Retina (tissue), 1 donor: ENCODE measurements at regions not wholly inside any gene's neighbourhood (a gene's known extent, or its start where the extent isn't known, plus 50 kb on each side); places are given as distances from the start of the nearest gene placed in this dataset.

Experiments used
- DNase-seq: peaks from one replicate; pipeline ENCODE4 v3.0.0-alpha.2; 2016

DNA sequence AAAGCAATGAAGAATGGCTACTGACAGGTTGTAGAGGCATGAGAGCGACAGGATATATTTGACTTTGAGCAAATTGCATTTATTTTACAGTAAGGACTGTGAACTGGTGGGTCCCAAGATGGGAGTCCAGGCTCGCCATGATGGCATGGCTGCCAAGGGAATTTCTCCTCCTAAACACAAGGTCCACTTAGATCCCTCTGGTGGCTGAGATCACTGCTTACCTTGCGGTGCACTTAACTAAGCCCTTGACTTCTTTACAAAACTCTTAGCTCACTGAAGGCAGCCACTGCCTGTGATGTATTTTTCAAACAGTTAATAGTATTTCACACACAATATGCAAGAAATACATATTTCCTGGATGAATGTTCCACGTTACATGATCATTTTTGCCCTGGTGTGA is 50.3 kb upstream of the SORBS2 start:
- DNase-seq, result no peak

DNA sequence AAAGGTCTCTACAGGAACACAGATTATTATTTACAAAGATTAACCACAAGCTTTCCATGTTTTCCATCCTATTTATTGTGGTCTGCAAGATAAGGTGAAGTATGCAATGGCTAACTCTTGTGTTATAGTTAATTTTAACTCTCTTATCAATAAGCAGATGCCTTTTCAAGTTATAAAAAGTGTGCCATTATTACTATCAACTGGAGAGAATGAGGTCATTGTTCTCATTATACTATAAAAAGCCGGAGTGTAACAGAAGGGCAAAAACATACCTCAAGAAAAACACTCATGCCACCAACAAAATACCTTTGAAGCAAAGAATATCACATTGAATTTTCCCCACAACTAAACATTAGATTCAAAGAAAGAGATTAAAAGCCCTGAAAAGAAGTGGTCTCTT is 52.0 kb upstream of the SORBS2 start:
- DNase-seq, result no peak

DNA sequence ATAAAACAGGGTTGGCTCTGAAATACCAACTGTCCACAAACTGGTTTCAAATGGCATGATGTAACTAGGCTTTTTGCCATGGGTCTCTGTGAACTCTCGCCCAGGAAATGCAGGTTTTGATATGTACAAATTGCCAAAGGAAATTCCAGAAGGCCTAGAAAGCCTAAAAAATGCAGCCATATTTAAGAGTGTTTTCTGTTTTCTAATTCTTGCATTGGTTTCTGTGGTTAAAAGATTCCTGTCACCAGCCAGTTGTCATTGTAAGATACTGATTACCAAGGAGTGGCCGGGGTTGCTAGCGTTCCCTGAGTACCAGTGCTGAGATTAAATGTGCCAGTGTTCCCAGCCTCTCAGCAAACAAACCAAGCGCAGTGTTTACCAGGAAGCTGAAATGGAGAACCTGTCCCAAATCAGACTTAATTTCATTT is 53.9 kb upstream of the SORBS2 start:
- DNase-seq, result no peak

DNA sequence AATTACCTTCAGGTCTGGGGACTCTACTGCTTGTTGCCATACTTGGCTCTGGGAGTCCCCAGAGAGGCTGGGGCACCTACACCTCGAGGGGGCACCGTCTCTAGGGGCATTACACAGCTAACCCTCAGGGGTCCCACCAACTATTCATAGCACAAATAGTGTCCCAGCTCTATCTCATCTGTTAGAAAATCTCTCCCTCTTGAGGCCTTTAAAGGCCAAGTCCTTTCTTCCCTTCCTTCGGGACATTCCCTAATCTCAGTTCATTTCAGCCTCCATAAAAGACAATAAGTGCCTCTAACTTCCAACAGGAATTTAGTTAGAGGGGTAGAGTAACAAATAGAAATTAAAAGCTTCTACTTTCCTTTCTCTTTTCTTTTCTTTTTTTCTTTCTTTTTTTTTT is 55.8 kb upstream of the SORBS2 start:
- no peak for DNase-seq

DNA sequence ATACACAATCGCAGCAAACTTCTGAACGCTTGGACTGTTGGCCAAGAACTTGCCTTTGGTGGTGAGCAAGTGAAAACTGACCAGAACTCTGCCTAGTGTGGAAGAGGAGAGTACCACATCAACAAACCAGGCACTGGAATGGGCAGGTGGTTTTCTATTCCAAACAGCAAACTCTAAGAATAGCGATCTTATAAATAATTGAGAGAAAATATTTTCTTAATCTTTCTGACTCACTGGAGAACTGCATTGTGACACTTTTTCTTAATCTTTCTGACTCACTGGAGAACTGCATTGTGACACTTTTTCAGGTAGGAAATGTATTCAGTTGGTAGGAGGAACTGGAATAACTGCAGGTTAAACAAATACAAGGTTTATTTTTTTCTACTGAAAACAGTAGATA is 57.0 kb upstream of the SORBS2 start:
- DNase-seq, result no peak

DNA sequence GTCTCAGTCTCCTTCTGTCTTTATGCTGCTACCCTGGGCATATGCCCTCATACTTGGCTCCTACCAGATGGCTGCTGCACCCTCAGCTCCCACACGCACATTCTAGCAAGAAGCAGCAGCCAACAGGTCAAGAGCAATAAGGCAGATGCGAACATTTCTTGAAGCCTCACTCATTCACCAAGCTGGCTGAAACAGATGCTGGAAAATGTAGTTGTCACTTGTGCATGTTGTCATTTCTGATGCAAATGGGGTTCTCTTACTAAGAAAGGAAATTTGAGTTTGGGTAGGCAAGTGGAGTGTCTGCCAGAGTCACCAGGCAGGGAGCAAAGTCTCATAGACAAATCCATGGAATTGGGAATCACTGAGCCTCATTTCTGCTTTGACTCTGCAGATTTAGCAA is 57.4 kb upstream of the SORBS2 start:
- no peak for DNase-seq

DNA sequence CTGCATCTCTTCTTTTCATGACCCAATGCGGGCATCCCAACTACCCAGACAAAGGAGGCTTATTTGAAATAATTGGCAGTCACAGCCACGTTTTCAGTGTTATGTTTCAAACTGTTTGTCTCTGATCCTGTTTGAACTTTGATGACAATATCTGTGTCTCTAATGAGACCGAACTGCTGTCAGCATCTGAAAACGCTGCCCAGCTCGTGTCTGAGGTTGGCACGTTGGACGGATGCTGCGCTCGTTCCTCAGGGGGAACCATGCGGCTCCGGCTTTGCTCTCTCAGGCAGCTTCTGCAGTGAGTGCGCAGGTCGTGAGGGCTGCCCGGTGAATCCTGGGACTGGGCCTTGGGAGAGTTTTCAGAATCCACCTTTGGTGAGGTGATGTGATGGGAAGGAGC is 58.4 kb upstream of the SORBS2 start:
- DNase-seq, result peak; percentile 56

DNA sequence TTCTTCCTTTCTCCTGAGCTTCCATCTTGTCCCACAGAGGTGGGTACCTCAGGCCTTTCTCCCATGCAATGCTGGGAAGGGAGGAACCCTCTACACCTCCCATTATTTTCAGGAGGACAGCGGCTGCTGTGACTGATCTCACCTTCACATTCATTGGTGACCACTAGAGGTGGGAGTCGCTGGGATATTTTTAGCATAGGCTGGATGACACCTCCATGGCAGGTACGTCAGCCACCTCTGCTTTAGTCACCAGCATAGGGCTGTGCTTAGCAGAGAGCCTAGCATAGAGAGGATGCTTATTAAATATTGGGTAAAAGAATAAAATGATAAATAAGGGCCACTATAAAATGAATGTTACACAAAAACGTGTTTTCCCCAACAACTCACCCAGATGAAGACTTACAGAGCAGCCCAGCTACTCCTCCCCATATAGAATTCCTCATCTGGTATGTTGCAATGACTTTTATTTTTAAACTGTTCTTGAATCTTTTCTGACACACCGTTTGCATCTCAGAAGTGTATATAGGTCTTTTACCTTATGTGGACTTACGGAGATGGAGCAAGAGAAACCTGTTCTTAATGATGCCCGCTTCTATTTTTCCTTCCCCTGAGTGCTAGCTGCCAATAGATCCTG is 60.9 kb upstream of the SORBS2 start:
- no peak for DNase-seq

DNA sequence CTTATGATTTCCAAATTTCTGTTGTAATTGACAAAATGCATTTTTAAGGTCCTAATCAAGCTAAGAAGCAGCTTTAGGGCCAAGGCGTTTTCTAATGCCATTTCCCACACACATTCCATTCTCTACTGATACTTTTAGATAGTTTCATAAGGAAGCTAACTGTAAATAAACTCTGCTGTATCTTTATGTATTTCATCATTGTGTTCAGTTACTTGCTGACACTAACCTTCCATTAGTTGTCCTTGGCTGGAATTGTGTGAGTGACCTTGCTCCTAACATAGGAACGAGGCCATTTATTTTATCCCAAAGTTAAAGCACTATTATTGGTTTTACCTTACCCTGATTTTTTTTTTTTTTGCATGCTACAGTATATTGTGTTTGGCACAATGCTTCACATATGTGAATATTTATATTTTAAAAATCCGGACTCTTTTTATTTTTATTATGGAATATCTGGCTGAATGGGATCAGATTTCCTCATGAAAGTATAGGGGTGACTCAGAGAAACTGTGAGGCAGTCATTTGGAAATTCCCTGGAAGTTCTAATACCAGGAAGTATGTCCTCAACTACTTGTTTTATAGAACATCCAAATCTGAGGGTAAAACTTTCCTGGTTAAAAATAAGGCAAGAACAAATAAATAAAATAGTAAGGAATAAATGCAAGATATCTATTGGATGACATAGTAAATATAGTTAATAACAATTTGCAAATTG is 62.7 kb upstream of the SORBS2 start:
- DNase-seq, result no peak

DNA sequence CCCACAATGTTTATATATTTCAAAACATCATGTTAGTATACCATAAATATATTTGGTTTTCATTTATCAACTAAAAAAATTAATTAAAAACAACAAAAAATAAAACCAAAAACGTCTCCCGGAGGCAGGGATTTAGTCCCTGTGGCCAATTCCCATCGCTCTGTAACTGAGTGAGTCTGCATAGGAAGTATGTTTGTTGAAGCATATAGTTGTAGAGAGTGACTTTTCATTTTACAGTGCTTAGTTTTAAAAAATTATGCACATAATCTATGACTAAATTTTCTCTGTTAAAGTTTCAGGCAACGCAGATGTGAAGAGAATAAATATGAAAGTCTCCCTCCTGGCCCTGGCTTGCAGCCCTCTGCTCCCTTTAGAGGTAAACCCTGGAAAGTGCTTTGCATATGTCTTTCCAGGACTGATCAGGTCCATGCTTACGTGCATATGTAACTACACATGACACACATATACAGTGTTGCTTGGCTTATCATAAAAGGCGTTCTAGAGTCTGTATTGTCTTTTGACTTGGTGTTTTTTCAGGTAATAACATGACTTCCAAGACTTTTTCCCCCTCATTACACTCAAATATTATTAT is 63.4 kb upstream of the SORBS2 start:
- no peak for DNase-seq

DNA sequence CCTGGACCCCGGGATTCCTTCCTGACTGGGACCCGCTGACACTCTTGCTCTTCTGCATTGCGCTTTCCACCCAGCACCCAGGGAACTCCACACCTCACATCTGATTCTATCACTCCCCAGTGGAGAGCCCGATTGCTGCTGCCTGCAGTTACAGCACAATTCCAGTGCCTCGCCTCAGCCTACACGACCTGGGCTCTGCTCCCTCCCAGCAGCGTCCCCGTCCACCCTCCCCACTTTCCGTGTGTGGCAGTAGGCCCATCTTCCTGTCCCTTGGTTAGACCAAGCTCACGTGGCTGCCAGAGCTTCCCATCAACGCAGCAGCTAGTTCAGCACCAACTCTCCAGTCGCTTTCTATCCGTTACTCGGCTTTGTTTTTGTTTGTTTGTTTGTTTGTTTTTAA is 66.6 kb upstream of the SORBS2 start:
- no peak for DNase-seq

DNA sequence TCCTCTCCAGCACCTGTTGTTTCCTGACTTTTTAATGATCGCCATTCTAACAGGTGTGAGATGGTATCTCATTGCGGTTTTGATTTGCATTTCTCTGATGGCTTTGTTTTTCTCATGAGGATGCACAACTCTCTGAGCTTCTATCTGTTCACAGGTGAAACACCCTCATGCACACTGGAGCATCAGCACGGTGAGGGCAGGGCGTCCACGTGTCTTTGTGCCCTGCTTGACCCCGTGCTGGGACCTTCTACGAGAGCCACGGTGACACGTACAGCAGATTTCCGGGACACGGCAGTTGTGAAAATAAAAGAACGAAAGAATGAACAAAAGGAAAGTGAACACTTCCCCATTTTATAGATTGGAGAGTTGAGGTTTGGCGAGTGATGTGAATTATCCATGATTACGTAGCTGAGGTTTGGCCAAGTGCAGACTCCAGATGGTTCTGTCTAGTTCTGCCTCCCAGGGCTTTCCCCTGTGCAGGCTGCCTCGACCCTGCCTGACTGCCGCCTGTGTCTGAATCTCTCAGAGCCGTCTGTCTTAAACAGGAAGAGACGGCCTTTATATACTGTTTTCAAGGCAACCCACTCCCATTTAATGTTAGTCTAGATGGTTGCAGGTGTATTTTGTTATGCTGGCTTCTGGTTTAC is 67.8 kb upstream of the SORBS2 start:
- DNase-seq, result no peak

DNA sequence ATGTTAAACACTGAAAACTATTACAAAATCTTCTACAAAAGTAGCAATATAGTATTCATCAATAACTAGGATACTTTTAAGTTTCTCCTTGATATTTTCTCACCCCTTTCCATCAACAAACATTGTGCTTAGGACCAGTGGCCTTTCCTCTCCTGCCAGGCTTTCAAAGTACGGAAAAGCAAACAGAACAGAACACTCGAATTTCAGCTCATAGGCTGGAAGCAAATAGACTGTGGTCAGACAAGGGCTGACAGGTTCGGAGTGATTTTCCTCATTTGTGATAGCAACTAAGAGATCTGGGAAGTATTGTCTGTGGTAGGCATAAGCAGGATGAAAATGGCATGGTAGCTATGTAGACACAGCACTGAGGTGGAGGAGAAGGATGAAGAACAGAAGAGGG is 68.6 kb upstream of the SORBS2 start:
- DNase-seq, result no peak

DNA sequence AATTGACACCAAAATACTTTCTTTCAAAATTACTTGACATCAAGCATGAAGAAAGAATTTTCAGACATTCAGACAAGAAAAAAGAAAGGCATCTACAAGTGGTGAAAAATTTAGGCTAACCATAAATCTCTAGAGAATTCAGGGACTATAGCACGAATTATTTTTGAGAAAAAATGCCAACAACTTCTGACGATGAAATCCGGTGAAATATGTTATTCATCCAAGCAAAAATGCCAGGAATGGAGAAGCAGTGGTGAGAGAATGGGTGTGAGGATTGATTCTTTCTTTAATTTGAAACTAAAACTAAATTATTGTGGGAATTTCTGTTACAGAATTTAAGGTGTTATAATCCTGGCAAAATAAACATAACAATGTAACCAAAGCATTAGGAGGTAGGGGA is 69.4 kb upstream of the SORBS2 start:
- DNase-seq, result no peak

DNA sequence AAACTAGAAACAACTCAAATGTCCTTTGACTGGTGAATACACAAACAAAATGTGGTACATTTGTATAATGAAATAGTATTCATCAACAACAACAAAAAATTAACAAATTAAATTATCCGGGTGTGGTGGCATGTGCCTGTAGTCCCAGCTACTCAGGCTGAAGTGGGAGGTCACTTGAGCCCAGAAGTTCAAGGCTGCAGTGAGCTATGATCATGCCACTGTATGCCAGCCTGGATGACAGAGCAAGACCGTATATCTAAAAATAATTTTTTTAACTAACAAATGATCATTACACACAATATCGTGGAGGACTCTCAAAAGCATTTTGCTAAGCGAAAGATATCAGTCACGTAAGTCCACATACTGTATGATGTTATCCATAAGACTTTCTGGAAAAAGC is 71.6 kb upstream of the SORBS2 start:
- DNase-seq, result no peak

DNA sequence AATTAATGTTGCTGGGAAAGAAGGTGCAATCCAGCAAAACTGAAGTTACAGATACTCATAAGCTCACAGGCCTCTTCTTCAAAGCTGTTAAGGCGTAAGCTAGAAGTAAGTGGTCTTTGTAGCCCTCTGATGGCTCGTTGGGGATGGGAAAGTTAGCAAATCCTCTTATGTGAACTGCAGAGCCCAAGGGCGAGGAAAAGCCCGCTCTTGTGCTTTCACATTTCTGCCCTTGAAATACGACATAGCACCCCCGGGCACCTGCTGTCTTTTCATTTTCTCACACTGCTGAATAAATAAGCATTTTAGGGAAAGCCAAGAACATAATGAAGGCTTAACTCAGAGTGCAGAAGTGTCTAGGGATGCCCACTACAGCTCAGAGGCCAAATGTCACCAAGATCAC is 73.1 kb upstream of the SORBS2 start:
- no peak for DNase-seq

DNA sequence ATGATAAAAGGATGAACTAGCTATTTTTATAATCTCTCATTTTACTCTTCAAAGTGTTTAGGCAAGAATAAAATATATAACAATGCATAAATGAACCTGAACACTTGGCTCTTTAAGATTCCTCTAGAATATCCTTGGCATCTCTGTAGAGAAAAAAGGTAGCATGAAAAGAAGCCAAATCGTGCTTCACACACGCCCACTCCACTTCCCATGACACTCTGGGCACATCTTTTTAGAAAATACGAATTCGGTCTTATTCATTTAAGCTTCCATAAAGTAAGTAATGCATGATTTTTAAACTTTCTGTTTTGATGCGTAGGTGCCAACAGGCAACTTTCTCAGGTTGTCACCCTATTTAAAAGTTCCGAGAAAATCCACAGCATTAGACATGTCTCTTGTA is 73.6 kb upstream of the SORBS2 start:
- DNase-seq, result no peak

DNA sequence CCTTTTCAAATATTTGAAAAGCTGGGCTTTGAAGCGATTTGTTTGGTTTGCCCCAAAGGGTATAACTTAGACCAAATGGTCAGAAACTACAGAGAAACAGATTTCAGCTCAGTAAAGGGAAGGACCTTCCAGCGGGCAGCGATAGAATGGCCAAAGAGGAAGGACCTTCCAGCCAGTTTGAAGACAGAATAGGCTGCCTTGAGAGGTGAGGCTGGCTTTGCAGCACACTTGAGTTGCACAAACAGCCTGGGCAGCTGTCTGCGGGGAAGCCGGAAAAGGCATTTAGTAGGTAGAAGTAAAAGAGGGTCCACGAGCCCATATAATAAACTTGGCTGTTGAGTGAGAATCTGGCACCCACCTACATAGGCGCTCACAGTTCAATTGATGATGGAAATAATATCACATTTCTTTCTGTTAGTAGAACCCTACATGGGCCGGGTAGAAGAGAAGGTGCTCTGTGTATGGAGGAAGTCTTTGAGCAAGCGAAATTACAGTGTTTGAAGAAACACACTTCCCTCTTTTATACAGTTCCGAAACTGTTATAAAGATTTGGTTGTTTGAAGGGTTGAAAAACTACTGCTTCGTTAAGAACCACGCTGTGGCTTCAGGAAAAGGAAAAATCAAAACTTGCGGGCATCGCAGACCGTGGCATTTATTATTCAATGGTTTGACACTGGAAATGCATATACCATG is 75.0 kb upstream of the SORBS2 start:
- no peak for DNase-seq

DNA sequence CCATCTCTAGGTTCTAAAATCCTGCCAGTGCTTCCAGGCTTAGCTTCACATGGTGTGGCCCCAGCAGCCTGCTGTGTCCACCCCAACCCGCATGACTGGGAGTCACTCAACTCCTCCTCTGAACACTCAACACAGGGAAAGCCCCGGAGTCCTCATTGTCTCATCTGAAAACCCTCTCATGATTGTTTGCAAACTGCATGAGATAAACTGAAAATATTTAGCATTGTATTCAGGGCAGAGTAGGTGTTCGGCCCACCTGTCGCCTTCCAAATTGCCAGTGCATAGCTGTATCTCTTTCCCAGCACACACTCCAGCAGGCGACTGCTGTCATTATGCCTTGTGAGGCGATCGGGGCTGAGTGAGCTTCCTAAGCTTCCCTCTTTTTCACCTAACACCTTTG is 76.7 kb upstream of the SORBS2 start:
- no peak for DNase-seq

DNA sequence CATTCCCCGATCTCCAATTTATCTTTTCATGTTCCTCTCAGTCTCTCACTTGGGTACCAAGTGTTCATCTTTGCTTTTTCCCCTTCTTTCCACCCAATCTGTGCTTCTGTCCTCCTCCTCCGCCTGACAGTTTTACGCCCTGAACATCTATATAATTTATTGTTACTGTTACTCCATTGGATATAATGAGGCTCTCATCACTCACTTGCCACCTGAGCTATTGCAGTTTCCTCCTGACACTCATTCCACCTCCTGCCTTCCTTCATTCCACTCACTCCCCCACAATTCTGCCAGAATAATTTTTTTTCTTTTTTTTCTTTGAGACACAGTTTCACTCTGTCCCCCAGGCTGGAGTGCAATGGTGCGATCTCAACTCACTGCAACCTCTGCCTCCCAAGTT is 77.6 kb upstream of the SORBS2 start:
- no peak for DNase-seq

DNA sequence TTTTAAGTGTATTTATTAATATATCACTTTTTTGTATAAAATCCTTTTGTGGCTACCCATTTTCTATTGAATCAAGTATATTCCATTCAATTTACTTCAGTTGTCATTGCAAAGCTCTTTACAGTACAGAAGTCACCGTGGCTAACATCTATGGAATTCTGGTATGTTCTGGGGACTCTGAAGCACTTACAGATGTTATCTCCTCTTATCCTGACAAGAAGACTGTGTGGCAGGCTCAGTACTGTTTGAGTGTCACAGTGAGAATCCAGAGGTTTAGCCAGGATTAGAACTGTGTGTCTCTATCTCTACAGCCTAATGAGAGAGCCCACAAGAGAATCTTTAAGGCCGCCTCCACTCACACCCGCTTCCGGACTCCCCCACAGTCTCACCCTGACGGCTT is 78.2 kb upstream of the SORBS2 start:
- no peak for DNase-seq

DNA sequence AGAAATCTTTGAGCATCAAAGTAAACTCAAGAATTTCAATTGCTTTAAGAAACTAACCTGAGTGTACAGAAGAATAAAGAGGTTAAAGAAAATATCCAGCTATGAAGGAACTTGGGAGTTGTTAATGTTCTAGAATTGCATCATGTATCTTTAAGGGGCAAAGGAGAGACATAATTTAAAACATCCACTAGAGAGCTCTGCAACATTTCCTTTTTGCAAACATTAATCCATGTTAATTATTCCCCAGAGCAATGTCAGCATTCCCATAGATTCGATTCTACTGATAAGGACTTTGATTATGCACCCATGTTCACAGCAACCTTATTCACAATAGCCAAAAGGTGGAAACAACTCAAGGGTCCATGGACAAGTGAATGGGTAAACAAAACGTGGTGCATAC is 80.2 kb upstream of the SORBS2 start:
- no peak for DNase-seq

DNA sequence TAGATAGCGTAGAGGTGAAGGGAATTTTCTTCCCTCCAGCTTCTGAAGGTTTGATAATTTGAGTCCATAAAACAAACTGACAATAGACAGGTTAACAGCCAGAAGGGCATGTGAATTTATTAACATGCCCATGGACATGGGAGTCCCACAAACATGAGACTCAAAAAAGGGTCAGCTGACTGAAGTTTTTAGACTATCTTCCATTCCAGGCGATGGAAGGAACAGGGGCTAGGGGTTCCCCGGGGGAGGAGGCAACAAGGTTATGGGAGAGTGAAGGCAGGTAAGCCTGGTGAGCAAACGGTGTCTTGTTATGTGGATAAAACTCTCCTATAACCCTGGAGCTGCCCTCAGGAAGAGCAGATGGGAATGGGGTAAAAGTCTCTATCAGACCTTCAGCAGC is 81.5 kb upstream of the SORBS2 start:
- DNase-seq, result no peak

DNA sequence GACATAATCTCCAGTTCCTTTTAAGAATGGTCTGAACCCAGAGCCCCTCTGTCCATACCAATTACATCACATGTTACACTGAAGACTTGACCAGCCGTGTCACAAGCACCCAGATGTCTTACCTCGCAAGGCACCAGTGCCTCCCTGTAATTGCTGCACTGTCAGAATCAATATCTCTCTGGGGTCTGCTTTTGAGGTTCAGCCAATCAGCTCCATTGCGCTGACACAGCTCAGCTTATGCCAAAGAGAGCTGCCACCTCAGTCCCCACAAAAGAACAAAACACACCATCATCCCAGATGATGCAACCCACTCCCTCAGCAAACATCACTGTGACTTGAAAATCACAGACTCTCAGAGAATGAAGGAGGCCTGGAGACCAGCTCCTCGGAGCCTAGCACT is 82.5 kb upstream of the SORBS2 start:
- peak; percentile 82 for DNase-seq
